ENCODE measurements at regions not wholly inside any gene's neighbourhood (a gene's known extent, or its start where the extent isn't known, plus 50 kb on each side); places are given as distances from the start of the nearest gene placed in this dataset.
"Not testable (repeated sequence)": the region's sequence is repeated elsewhere in the genome, so short reads cannot be mapped to it uniquely, and the experiment has no call there.

DNA sequence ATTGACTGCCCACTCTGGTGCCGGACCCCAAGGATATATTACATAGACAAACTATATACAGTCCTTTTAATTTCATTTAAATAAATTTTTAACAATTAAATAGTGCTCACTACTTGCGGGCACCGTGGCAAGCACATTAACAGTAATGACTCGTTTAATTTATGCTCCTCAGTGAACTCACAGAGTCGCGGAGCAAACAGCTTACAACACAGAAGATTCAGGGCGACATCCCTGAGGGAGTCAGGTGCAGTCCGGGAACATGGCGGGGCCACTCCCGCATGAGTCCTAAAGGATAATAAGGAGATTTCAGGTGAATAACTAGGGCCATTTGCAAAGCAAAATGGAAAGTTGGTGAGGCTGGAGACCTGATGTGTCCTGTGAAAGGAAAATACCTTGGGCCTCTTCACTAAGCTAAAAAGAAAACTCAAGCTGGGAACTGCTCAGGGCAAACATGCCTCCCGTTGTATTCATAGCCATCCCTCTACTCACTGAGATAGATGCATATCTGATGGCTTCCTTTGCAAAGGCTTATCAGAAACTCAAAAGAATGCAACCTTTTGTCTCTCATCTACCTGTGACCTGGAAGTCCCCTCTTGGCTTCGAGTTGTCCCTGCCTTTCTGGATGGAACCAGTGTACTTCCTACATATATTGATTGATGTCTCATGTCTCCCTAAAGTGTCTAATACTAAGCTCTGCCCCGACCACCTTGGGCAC, 125.6 kb downstream of the KLF6 start:
- DNase-seq (ENCODE audit: low spot score), result no peak

DNA sequence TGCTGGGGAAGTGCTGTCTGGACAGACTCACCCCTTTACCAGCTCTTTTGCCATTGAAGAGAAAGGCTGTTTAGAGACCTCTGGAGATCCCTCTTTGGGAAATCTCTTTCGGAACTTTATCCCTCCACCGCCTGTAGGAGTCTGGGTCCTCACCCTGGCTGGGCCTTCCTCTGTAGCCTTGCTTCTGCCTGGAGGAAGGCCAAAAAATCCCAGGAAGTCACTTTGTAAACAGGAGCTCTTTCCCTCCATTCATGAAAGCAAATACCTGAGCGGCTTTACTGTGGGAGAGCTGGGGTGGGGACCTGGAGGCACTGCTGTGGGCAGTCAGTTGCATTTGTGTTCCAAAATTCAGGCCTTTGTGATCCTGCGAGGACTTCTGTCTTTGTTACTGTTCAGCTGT, 126.2 kb downstream of the KLF6 start:
- no peak for DNase-seq (ENCODE audit: low spot score)

DNA sequence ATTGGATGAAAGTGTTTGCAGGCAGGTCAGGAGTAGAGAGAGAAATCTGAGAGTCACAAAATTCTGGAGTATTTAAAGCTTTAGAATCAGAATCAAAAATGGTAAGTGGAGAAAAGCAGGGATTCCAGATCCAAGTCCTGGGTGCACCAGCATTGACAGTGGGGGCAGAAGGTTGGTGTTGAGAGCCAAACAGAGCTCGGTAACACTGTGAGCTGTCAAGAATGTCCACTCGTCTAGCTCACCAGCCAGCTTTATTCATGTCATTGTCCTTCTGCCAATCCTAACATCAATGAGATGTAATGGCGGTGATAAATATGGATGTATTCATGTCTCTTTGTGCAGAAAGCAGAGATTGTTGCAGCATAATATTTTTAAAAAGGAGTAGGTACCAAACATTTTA, 128.8 kb downstream of the KLF6 start:
- no peak for DNase-seq (ENCODE audit: low spot score)

DNA sequence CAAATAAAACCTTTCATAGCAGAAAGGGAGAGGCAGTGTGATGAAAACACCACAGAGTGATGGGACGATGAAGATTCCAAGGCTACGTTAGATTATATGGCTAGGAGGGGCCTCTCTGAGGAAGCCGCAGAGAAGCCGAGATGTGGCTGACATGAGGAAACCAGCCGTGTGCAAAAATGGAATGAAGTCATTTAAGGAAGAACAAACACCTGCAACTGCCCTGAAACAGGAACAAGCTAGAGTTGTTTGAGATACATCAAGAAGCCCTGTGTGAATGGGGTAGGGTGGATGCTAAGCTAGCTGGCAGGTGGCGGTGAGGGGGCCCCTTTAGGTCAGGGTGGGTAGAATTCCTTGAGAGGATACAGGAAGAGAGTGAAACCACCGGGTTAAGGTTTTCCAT, 129.5 kb downstream of the KLF6 start:
- no peak for DNase-seq (ENCODE audit: low spot score)

DNA sequence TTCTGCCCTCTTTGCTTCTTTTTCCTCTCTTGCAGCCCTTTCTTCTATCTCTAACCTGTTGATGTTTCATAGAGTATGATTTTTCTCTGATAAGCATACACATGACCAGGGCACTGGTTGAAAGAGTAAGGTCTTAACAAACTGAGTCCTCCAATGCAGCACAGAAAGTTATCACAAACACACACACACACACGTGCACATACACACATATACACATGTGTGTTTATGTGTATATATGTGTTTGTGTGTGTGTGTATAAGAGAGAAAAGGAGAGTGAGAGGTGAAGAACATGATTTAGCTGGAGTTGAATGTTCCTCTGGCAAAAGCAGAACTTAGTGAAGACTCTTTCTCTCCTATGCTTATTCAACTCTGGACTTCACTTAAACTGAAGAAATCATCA, 130.0 kb downstream of the KLF6 start:
- no peak for DNase-seq (ENCODE audit: low spot score)

DNA sequence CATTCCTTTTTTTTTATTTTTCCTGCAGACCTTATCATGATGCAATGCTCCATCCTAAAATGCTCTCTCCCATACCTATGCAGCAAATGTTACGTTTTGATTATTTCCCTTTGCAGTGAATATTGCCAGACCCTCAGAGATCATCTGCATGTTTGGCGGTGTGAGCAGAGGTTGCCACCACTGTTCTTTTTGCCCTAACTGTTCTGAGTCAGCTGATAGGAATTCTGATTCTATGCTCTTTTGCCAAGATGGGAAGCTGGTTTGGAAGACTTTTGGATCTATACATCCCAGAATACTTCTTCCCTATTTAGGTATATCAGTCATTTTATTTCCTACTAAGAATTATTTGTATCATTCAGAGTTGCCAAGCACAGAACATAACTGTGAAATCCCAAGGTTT, 130.5 kb downstream of the KLF6 start:
- no peak for DNase-seq (ENCODE audit: low spot score)

DNA sequence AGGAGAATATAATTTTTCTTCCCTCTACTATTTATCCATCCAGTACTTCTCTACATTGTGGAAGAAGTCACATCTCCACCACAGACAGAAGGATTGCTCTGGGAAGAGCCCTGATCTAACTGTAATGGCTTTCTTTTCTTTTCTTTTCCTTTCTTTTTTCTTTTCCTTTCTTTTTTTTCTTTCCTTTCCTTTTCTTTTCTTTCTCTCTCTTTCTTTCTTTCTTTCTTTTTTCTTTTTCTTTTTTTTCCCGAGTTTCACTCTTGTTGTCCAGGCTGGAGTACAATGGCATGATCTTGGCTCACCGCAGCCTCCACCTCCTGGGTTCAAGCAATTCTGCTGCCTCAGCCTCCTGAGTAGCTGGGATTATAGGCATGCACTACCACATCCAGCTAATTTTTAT, 131.7 kb downstream of the KLF6 start:
- DNase-seq (ENCODE audit: low spot score), result not testable (repeated sequence)

DNA sequence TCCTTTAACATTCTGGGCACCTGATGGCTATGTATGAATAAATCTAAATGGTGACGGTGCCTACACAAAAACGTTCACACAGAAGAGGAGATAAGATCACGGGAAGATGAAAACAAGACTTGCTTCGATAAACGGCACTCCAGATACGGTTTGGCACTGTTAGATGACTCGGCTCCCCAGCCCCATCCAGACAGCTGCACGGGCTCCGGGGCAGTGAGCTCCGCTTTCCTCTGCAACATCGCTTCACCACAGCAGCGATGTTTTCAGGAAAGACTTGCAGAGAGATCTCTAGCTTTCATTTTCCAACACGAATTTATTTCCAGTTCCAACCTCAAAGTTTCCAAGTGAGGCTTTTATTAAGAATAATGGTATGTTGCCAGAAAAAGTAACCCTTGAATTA, 132.1 kb downstream of the KLF6 start:
- no peak for DNase-seq (ENCODE audit: low spot score)

DNA sequence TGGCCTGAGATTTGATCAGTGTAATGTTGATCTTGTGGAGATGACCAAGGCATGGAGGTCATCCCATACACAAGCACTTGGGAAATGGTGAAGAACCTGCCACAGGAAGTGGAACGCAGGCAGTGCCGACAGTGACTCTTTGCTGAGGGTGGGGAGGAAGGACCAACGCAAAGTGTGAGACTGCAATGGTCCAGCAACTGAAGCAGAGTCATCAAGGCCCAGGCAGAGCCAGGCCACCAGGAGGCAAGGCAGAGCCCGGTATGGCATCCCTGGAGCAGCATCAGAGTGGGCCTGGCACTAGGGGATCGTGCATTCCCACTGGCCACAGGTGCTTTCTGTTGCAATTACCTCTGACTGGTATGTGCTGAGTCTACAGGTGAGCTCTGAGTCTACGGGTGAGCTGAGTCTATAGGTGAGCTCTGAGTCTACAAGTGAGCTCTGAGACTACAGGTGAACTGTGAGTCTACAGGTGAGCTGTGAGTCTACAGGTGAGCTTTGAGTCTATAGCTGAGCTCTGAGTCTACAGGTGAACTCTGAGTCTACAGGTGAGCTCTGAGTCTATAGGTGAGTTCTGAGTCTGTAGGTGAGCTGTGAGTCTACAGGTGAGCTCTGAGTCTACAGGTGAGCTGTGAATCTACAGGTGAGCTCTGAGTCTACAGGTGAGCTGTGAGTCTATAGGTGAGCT, 132.9 kb downstream of the KLF6 start:
- no peak for DNase-seq (ENCODE audit: low spot score)

DNA sequence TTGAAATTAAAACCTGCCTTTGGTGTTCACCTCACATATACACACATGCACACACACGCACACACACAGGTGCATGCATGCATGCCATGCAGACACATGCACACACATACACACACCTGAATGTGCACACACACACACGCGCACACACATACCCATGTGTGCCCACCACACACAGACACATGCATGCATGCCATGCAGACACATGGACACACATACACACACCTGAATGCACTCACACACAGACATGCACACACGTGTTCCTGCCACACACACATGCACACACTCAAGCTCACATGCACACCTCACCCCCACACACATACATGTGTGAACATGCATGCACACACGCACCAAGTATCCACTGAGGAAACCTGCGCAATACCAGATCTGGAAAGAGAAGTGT, 136.4 kb downstream of the KLF6 start:
- DNase-seq (ENCODE audit: low spot score), result no peak

DNA sequence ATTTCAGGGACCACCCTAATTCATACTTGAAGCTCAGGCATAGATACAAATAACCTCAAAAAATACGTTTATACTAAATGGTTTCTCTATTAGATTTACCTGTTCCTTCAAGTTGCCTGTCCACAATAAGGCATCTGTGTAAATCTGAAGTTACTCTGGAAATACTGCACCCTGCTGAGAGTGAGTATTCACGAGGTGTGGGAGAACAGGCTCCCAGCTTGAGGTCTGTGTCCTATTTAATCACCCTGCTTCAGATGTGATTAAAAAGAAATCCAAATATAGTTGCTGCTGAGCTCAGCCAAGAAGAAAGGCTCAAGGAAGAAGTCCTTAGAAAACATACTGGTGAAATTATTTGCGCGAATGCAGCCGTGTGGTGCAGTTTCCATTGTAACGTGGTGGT, 136.8 kb downstream of the KLF6 start:
- no peak for DNase-seq (ENCODE audit: low spot score)

DNA sequence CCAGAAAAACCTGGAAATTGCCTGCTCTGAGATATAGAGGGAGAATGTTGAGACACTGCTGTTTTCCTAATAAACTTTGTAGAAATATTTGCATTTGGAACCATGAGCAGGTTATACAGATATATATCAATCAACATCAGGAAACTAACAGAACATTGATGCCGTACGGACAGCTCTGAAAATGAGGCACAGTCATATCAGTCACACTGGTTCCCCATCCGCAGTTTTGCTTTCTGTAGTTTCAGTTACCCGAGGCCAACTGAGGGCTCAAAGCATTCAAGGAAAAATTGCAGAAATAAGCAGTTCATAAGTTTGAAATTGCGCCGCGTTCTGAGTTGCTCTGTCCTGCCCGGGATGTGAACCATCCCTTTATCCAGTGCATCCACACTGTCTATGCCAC, 137.9 kb downstream of the KLF6 start:
- no peak for DNase-seq (ENCODE audit: low spot score)

DNA sequence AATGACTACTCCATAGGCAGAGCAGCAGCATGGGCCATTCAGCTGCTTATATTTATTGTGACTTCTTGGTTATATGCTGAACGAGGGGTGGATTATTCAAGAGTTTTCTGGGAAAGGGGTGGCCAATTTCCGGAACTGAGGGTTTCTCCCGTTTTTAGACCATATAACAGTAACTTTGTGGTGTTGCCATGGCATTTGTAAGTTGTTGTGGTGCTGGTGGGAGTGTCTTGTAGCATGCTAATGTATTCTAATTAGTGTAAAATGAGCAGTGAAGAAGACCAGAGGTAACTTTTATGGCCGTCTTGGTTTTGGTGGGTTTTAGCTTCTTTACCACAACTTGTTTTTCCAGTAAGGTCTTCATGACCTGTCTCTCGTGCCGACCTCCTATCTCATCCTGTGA, 139.6 kb downstream of the KLF6 start:
- no peak for DNase-seq (ENCODE audit: low spot score)

DNA sequence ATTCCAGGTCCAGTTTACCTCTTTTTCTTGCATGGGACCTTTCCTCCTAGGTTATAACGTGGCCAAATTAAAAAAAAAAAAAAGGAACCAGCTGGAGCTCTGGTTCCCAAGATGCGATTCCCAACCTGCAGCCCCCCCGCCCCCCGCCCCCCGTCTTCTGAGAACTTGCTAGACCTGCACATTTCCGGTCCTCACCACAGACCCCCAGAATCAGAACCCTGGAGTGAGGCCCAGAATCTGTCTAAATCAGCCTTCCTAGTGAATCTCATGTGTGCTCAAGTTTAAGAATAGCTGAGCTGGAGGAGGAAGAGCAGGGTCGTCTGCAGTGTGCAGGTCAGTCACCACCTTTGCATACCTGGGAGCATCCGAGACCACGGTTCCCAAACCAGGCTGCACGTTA, 144.2 kb downstream of the KLF6 start:
- DNase-seq (ENCODE audit: low spot score), result no peak

DNA sequence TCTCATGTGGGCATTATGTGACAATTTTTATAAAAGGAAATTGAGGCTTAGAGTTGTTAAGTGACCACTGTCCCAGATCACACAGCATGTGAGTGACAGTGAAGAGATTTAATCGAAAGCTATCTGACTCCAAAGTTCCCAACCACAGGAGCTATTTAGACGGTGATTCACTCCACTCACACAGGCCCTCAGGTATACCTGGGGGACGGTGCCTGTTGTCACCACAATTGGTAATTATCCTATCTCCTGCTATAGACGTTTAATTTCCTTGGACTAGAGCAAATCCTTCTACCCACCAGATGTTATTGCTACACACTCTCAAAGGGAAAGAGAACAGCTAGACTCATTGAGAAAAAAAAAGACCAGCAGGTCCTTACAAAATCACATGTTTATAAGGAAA, 145.5 kb downstream of the KLF6 start:
- no peak for DNase-seq (ENCODE audit: low spot score)

DNA sequence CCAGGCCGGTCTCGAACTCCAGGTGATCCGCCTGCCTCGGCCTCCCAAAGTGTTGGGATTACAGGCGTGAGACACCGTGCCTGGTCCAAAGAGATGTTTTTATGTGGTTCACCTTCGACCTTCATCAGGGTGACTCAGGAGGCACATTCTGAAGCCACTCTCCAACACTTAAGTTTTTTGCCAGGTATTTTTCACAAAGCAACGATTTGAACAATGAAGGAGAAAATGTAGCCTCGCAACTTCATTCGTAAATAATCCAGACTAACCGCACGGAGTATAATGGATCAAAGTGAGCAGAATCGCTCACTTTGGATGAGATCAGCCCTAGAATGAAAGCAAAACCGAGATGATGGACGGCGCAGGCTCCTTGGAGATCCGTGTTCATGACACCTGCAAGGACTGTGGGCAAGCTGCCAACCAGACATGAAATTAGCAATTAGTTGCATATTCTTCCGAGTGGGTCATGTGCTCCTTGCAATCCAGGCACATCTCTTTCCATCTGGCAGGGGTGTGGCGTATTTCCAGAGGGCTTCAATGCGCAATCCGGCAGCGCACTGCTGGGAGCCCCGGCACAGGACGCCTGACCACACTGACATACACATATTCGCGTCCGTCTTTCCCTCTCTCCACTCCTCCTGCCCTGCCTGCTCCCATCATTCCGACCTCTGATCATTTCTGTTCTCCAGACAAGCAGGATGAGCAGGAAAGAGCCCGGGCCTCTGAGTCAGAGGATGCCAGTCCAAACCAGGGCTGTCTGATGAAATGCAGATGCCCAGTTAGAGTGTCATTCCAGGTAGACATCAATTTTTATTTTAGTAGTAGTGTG, 148.4 kb downstream of the KLF6 start:
- no peak for DNase-seq (ENCODE audit: low spot score)

DNA sequence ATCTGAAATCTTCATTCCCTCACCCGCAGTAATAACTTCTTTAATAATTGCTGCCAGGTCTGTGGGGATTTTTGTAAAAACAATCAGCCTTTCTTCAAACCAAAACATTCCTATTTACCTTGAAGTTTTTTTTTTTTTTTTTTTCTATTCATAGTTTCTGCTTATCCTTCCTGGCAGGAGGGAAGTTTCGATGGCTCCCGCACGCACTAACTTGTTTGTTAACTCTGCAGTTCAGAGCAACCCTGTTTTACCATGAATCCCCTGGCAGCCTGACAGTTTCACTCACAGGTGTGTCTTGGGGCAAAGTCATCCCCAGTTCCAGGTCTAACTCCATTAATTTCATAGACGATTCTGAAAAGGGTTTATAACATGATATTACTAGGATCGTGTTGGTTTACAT, 149.3 kb downstream of the KLF6 start:
- DNase-seq (ENCODE audit: low spot score), result no peak

DNA sequence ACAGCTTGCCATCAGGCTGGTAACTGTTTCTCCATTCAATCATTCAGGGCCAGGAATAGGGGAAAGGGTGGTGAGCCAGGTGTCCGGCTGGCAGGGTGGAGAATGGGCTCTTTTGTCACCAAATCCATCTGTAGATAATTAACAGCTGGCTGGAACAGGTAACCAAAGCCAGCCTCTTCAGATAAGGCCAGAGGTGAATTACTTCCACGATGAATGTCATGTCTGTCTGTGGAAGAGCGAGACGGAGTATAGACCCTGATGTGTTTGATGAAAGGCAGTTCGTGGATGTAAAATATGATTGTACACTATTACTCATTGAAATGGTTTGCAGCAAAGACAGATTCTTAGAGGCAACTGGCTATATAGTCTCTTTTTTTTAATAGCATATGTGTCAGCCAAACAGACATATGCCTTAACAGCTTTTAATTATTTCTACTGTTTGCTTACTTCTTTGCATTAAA, 149.8 kb downstream of the KLF6 start:
- no peak for DNase-seq (ENCODE audit: low spot score)

DNA sequence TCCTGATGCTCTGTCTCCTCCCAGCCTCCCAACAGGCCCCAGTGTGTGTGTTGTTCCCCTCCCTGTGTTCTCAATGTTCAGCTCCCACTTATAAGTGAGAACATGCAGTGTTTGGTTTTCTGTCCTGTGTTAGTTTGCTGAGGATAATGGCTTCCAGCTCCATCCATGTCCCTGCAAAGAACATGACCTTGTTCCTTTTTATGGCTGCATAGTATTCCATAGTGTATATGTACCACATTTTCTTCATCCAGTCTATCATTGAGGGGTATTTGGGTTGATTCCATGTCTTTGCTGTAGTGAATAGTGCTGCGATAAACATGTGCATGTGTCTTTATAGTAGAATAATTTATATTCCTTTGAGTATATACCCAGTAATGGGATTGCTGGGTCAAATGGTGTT, 150.4 kb downstream of the KLF6 start:
- DNase-seq (ENCODE audit: low spot score), result not testable (repeated sequence)

DNA sequence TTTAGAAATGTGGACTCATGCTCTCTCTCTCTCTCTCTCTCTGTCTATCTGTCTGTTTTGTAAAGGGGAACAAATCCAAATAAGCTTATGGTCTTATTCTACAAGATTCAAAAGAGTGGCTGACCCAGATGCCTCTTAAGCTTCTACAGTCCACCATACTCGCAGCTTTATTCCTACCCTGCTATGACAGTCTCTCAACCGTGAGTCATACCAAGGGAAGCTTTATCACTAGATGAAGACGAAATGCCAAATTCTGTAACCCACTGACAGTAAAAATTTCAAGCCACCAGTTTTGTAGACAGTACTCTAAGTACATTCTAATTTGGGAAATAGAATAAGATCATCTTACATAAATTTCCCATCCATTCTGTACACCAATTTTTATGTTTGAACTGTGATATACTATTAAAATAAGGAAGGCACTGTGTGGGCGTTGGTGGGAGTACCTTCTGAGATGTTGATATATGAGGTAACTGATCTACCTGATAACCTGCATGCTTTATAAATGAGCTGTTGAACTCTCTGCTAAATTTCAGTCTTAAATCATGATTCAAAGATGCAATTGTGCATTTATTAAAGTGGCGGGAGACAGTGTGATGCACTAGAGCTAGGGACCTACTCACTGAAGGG, 153.2 kb downstream of the KLF6 start:
- DNase-seq (ENCODE audit: low spot score), result no peak

DNA sequence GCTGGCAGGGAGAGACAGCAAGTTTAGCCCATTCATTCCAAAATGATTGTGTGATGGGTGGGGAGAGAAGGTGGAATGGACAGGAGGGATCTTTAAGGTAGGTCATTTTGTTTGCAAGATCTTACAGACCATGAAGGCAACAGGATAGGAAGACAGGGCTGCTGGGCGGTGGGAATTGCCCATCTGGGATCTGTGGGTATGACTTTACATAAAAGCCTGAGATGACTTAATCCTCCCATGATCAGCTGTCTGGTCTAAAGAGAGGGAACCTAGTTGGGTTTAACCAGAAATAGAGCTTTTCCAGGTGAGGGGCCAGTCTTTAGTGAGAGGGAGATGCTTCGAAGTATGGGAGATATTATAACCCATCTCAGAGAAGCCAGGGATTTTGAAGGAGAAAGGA, 153.7 kb downstream of the KLF6 start:
- DNase-seq (ENCODE audit: low spot score), result no peak

DNA sequence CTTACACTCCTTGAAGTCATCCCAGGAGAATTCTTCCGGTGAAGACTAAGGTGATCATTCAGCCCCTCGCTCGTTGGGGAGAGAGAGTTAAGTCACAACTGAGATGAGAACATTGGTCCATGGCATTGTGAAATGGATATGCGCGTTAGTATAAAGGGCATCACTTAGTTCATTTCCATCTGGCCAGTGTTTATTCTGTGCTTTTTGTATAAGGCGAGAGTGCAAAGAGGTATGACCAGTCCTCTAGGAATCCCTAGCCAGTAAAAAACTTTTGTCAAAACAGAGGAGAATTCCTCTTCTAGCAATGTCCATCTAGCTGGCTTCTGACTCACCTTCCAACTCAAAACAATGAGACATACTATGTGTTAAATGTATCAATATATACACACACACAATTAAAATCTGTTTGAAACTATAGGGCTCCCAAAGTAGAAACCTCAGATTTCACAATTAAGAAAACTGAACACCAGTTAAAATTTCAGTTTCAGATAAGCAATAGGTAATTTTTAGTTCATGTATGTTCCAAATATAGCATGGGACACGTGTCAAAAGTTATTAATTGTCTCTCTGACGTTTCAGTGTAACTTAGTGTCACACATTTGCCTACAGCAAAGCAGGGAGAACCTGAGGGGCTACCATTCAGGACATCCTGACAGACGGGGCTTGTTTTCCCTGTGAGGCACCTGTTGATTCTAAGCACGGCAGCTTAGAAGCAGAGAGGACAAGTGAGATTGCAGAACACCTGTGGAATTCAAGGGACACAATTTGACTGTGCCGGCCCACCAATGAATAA, 158.9 kb downstream of the KLF6 start:
- no peak for DNase-seq (ENCODE audit: low spot score)
